Activated CD8-positive, alpha-beta memory T cell treated with anti-CD3 and anti-CD28 coated beads for 48 hours (primary cell): ENCODE measurements at regions not wholly inside any gene's neighbourhood (a gene's known extent, or its start where the extent isn't known, plus 50 kb on each side); places are given as distances from the start of the nearest gene placed in this dataset.

Experiments used
- DNase-seq, 3 experiments: peaks; one replicate each; pipeline ENCODE4 v3.0.0-alpha.2; 2020; ENCODE audit warnings: low read depth in 2 of 3, low spot score in 2 of 3

GRCh38 chr1:30516485-30516858, 206.9 kb downstream of the MATN1 start:
- DNase-seq, result no peak

- DNase-seq, result no peak
Observed at GRCh38 chr1:30515755-30516484, 207.5 kb downstream of the MATN1 start.

- no peak for DNase-seq
Observed at GRCh38 chr1:30514945-30515344, 208.4 kb downstream of the MATN1 start.

DNA sequence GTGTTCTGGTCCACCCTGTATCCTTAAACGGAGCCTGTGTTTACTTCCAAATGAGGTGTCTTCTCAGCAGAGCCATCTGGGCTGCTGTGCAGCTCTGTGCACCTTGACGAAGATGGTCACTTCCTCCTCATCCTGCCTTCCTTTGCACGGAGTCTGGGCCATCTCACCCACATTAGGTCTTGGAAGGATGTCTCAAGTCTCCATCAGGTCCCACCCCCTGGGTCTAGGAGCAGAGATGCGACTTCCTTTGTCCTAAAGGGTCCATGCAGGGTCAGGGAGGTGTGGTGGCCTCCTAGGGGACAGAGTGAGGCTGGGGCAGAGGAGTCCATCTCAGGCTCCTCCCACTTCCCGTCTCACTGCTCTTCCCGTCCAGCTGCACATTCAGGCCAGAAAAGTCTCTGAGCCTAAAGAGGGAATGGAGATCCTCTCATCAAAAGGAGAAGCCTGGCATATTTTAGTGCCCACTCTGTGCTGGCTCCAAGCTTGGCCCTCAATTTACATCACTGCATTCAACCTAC, 209.2 kb downstream of the MATN1 start:
- DNase-seq, result no peak

- no peak for DNase-seq
Observed at GRCh38 chr1:30513396-30514136, 209.8 kb downstream of the MATN1 start.

DNA sequence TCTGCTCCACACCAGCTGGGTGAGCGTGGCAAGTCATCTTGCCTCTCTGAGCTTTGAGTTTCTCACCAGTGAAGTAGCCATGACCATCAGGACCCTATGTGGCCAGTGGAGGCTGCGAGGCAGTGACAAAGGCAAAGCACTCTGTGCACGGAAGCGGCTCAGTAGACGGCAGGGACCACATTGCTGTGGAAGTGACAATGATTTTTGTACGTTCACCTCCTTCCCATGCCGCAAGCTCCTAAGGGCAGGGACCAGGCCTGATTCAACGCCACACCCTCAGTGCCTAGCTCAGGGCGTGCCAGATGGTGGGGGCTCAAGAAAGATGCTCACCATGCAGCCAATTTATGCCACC, 210.5 kb downstream of the MATN1 start:
- no peak for DNase-seq

DNA sequence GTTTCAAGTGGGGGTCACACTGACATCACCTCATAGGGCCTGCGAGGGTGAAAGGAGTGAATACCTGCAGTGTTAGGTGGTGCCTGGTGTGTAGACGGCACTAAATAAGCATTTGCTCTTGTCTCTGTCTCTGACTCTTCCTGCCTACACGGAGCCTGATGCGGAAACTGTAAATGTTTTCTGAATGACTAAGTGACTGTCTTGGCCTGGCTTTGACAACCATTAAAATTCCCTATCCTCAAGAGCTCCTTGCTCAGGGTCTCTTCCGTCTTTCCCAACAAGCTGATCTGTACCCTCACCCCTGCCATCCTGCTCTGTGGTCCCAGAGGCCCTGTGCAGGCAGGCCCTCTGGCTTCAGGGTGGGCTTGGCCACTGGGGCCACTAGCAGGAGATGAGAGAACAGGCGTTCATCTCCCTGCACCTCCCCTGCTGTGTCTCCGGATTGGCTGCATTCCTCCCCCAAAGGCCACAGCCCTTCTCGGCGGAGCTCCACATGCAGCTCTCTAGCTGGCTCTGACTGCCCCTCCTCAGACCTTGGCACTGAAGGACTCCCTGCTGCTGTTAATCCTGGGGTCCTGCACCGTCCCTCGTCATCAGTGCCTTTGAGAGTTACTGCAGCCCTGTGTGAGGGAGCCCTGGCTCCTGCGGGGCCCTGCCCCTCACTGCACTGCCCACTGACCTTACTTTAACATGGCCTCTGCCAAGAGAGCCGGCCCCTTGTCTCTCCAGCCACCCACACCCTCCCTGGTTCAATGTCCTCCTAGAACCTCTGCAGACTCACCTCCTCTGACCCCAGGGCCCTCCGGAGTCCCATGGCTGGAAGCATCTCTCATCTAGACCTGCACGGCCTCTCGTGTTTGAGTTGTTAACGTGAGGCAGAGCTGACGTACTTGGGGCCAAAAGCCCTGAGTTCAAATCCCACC, 211.1 kb downstream of the MATN1 start:
- DNase-seq, result no peak

DNA sequence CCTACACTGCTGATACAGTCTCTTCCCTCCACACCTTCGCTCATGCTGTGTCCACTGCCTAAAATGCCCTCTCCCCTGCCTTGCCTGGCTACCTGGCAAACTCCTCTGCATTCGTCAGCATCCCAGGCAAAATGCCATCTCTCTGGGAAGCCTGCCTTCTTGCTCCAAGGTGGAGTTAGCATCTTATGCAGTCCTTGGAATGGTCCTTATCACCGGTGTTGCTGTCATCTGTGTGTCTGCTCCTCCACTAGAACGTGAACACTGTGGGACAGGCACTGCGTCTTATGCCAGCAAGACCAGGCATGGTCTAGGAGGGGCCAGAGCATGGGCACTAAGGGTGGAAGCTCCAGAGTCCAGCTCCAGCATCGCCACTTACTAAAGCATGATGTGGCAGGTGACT, 211.8 kb downstream of the MATN1 start:
- DNase-seq, result no peak

GRCh38 chr1:30511106-30511505, 212.3 kb downstream of the MATN1 start:
- no peak for DNase-seq

- DNase-seq, result no peak
Observed at GRCh38 chr1:30509670-30510069, 213.7 kb downstream of the MATN1 start.

- DNase-seq, result no peak
Observed at GRCh38 chr1:30508611-30509010, 214.8 kb downstream of the MATN1 start.

DNA sequence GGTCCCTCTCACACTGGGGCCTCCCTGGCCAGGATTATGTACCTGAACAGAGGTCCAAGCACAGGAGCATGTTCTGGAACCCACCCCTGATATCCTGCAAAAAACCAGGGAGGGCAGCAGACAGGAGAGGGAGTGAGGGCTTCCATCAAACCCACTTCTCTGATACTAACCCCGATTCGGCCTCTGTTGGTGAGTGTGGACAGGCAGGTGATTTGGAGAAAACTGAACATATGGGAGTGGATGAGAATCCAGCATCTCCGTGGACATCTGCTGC, 215.3 kb downstream of the MATN1 start:
- DNase-seq, result no peak

DNA sequence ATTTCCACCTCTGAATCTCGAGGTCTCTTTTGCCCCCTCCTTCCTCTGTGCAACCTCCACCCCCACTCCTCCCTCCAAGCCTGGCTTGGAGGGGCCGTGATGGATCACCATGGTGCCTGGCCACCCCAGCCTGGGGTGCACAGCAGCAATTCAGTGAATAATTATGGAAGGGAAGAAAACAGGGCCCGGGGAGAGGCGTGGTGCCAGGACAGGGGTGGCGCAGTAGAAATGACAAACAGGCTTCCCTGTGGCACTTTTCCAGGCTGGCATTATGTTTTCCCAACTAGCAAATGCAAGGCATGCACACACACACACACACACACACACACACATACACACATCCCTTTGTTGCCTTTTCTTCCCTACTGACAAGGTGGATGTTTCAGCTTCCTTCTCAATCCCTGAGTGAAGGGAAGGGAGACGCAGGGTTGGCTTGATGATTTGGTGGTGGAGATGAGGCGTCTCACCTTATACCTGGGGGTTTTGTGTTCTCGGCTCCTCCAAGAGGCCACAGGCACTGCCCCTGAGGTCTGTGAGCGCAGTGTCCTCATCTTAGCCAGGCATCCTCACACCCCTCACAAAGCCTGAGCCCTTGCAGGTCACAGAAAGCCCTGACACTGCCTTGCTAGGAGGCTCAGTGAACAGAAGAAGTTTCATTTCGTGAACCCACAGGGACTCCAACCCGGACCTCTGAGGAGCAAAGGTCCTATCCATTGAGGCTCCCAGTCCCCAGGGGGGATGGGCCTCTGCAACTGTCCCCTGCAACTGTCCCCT, 215.8 kb downstream of the MATN1 start:
- DNase-seq, result no peak

DNA sequence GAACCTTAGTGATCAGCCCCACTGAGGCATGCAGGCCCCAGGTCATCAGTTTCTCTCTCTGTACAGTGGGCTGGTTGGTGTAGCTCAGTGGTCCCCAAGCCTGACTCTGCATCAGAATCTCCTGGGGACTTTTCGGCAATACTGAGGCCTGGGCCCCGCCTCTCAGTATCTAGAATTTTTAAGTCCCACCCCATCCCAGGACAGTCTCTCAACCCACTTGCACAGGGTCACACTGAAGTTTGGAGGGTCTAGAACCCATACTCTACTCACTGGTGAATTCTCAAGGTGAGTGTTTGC, 216.4 kb downstream of the MATN1 start:
- no peak for DNase-seq

DNA sequence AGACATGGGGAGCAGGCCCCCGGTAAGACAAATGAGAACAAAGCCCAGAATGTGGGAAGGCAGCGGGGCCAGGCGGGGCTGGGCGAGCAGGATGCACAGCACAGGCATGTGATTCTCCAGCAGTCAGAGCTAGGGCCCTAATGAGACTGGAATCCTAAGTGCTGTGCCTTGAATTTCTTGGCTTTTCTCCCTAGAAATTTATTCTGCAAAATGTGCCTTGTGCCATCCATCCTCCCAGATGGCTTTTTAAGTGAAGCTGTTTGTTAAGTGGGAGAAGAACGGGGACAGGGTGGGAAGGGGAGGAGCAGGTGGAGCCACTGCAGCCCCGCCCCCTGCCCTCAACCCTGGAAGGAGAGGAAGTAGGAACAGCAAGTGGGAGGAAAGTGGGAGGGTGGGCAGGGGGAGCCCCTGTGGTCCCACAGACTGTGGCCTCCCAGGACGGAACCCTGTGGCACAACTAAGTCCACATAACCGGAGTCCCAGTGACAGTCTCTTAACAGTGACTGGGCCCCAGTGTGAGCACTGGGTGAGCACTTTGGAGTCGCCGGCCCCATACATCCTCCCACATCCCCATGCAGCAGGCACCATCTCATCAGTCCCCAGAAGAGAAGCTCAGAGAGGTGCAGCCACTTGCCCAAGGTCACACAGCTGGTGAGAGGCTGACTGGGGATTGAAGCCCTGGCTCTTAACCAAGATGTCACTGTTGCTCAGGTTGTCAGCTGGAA, 216.9 kb downstream of the MATN1 start:
- DNase-seq, result no peak

GRCh38 chr1:30505853-30506252, 217.5 kb downstream of the MATN1 start:
- no peak for DNase-seq

DNA sequence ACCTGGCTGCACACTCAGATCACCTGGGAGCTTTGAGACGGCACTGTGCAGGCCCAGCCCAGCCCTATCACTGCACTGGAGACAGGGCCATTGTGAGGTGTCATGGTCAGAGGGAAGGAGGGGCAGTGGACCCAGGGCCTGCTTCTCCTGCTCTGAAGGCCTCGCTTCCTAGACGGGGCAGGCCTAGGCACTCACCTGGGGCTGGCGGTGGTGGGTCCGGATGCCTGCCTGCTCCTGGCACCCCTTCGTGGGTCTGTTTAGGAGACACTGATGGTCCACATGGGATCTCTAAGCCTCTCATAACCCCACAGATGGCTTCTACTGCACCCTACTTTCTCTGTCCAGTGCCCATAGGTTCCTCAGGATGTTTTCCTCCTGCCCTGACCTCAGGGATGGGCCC, 230.9 kb downstream of the MATN1 start:
- no peak for DNase-seq

- no peak for DNase-seq
Observed at GRCh38 chr1:30491831-30492230, 231.6 kb downstream of the MATN1 start.

GRCh38 chr1:30490554-30491053, 232.8 kb downstream of the MATN1 start:
- no peak for DNase-seq

GRCh38 chr1:30489737-30490389, 233.5 kb downstream of the MATN1 start:
- no peak for DNase-seq
